HG03097 (cell line): ENCODE measurements at regions not wholly inside any gene's neighbourhood (a gene's known extent, or its start where the extent isn't known, plus 50 kb on each side); places are given as distances from the start of the nearest gene placed in this dataset.

ENCODE experiments used
- ATAC-seq: cut with Tn5 transposase; IDR thresholded peaks from one replicate; pipeline ENCODE4 v1.9.1; 2021; ENCODE audit not compliant: unreplicated experiment, low FRiP score

DNA sequence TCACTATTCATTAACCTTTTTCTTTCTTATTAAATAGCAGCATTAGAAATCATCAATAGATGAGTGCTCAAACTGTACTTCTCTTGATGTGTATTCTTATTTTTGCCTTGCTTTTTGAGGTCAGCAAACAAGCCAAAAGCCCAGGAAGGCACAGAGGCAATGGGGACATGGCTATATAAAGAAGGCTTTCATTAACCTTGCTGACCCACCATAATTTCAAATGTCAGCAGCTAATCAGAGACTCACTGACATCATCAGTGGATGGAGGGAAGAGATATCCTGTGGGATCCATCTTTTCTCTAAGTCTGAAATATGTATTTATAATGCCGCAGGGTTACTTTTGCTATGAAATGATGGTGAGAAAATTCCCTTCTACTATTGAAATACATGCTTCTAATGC is 1162.8 kb upstream of the ACVR2A start:
- ATAC-seq, result no peak

DNA sequence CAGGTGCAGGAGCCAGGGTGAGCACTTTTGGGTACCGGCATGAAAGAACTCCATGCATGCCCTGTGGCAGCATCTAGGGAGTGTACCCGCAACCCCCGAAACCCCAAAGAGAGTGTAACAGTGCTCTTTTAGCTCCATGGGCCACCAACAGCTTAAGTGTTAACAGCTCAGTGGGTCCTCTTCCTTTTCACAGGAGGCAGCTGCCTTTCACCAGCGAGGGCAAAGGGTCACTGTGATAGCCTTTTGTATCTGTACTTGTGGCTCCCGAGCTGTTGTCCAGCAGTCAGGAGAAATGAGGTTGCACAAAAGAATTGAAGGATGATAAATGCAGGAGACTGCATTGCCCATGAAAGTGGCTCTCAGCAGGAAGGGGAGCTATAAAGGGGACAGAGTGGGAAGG is 1166.3 kb upstream of the ACVR2A start:
- no peak for ATAC-seq

DNA sequence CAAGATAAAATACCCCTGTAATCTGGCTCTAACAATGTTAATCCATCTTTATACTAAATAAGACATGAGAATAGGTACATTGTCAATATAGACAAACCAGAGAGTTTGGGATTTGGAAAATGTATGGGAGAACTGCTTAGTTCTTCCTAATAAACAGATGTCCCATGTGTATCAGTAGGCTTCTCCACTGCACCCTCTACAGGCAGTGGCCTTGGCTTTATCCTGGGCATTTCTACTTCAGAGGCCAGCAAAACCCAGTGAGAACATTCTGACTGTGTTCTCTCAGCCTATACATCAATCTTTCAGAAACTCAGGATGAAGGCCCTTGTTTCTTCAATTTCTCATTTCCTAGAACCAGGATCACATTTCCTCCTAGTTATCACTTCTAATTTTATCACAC is 1167.5 kb upstream of the ACVR2A start:
- no peak for ATAC-seq

DNA sequence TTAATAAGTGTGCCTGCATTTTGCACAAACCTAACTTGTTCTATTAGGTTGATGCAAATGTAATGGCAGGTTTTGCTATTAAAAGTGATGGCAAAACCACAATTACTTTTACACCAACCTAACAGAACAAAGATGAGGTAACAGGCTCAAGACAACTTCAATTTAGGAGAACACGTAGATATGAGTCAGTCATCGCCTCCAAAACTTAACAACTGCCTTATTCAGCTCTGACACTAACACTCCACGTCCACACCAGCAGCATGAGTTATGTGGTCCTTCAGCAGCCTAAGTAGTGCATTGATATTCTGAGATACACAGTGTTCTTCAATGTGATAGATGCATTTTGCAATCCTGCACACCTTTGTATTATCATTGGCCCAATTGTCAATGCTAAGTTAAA is 1175.1 kb upstream of the ACVR2A start:
- no peak for ATAC-seq

DNA sequence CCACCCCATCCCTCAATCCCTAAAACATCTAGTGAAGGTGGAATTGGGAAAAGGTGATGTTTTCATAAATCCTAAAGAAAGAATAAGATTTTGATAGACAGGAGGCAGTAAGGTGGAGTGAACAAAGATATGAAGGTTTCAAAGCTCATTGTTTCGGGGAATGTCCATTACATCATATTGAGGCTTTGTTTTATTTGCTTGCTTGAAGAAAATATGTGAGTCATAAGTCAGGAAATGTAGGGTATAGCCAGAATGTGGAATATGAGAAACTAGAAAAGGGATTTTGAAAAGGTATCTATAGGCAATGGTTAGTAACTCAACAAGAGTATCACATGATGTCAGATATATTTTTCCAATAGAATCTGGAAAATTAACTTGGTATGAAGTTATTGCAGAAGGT is 1178.5 kb upstream of the ACVR2A start:
- ATAC-seq, result no peak

DNA sequence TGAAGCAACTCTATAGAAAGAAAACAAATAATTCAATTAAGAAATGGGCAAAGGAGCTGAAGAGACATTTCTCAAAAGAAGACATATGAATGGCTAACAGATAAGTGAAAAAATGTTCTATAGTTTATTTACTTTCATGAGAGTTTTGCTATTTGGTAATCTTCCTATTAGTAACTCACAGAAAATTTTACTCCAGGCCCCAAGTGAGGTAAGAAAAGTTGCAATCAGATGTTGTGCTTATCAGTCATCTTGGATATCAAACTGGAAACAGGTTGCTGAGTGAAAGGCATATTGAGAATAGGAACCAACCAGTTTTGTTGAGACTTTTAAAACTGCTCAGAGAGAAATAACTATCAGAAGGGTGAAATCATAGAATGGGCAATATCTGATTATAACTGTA is 1179.0 kb upstream of the ACVR2A start:
- no peak for ATAC-seq

DNA sequence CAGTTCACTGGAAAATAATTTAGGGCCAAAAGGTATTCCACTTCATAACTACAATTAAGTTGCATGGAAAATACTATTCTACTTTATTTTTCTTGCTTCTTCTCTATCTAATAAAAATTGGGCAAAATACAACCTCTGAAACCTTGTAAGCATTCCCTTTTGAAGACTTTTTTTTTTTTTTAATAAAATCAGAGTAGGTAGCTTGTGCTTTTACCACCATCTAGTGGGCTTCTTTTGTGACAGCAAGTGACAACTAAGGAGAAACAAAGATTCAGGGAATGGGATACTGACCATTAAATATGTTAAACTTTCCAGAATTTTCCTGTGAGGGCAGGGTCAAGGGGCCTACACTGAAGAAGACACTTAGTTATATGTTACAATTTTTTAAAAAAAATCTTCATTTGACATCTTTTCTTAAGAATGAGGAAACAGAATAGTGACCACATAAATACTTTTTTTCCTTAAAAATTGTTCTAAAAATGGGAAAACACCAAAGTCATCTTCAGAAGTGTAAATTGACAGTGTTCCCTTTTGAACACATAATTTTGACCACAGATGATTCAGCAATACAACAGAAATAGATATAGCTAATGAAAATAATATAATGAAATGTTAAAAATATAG is 1183.2 kb upstream of the ACVR2A start:
- no peak for ATAC-seq

DNA sequence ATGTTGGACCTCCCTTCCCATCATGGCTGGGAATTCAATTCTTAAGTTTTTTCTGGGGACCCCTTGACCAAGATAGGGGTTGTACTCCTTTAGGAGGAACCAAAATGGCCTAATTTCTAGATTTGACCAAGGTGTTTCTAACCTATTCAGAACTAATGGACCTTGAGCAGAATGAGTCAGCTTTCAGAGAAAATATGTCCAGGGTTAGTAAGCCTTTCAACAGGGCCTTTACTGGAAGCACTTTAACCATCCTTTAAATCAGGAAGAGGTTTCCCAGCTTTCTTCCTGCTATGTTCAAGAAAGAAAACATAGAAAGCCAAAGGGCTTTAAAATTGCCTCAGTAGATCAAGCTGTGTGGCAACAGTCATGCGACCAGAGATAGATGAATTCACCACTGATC is 1184.9 kb upstream of the ACVR2A start:
- ATAC-seq, result no peak

DNA sequence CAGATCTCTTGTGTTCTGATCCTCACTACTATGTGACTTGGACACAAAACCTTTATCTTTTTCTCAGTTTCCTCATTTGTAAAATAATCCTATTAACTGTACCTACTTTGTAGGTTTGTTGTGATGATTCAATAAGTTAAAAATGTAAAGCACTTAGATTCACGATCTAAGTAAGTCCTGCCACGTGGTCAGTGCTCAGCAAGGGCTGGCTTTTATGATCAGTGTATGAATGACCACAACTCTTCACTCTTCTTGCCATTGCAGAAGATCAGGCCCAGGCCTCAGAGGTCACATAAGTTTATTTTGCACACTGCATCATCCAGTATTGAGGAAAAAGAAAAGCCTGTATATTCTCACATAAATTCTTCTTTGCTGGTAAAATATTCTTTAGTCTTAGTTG is 1192.5 kb upstream of the ACVR2A start:
- no peak for ATAC-seq

DNA sequence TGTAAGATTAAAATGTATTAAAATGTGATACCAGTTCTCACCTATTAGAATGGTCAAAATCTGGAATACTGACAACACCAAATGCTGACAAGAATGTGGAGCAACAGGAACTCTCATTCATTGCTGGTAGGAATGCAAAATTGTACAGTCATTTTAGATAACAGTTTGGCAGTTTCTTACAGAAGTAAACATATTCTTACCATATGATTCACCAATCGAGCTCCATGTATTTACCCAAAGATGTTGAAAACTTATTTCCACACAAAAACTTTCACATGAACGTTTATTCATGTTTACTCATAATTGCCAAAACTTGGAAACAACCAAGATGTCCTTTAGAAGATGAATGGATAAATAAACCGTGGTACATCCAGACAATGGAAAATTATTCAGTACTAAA is 1193.5 kb upstream of the ACVR2A start:
- ATAC-seq, result no peak

DNA sequence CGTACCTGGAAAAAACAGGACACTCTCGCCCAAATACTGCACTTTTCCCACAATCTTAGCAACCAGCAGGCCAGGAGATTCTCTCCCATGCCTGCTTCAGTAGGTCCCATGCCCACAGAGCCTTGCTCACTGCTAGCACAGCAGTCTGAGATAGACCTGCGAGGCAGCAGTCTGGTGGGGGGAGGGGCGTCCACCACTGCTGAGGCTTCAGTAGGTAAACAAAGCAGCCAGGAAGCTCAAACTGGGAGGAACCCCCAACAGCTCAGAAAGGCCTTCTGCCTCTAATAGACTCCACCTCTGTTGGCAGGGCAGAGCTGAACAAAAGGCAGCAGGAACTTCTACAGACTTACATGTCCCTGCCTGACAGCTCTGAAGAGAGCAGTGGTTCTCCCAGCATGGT is 1202.8 kb upstream of the ACVR2A start:
- no peak for ATAC-seq

DNA sequence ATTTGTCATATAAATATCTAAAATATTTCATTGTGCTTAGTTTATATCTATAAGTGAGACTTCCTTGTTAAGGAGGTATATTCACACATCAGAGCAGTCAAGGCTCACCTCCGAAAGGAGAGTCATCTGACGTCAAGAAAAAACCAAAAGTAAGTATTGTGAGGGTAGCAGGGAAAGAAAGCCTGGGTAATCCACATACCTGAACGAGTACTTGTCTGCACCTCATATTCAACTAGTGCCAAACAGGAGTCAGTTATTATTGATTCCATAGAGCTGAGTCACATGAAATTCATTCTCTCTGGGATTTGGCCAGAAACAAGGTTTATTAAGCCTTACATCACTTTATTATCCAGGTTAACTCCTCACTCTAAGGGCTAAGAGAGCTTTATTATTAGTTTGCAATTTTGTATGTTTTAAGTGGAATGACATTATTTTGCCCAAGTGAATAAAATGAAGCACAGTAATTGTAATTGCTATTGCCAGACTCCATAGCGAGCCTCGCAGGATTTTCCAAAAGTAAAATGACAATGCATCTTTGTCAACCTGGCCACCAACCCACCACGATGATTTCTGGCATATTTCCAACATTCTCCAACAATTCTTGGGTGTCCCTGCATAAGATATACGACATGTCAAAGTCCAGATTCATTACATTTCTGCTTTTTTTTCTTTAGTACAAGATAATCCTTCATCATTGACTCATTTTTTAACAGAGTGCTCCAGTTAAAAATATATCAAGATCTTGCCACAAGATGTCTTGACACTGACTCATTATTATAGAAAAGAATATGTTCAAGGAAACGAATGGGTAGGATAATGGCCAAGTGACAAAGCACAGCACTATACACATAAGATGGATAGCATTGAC is 1210.4 kb upstream of the ACVR2A start:
- ATAC-seq, result no peak

DNA sequence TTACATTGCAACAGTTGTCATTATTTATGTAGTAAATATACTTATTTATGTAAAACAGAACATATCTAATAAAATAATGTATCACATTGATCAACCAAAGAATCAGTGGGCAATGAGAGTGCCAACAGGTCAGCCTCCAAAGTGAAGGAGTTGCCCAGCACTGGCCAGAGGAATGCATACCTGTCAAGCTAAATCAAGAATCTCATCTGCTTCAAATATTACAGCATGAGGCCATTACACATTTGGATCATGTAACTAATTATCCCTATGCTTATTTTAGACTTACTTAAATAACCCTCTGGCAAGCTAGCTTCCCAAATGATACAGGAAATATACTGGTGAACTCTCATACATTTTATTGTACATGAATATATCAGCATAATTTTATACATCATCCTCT is 1211.7 kb upstream of the ACVR2A start:
- ATAC-seq, result no peak

DNA sequence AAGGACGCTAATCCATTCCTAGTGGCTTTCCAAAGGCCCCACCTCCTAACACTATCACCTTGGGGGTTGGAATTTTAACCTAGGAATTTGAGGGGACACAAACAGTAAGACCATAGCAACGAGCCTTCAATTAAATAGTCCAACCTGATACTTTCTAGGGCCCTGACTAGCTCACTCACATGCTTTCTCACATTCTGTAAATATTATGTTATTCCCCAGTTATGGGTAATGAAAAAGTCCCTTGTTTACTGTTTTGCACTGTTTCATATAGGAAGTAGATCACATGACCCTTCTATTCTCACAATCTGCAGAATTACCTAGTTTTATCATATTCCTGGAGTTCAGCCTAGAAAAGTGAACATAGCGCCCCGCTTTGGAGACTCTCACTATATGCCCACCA is 1212.1 kb upstream of the ACVR2A start:
- ATAC-seq, result no peak

DNA sequence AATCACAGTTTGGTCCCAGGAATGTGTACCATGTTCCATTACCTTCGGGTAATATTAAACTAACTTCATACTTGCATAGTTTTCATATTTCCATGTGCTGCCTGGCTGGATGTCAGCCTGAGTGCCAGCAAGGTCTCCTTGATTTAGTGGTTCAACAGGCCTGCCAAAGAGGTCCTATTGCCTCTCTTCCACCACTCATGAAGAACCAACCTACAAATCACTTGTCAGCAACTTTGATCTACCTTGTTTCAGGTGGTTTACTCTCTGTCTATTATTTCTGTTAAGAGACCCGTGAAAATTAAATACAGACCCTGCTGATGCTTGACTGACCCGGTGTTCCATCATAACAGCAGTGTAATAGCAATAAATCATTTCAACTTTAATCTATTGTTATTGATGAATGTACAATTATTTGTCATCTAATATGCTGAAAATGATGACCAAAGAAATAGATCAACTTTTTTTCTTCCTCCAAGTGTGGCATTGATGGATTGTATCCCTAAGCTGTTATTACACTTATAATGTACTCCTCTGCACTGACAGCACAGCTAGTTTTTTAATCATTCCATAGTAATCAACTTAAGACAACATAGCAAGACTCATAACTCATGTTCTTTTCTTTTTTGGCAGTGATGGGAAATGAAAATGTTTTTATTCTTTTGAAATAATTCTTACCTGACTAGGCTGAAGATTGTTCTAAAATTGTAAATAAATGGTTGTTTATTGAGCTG is 1220.2 kb upstream of the ACVR2A start:
- ATAC-seq, result no peak

DNA sequence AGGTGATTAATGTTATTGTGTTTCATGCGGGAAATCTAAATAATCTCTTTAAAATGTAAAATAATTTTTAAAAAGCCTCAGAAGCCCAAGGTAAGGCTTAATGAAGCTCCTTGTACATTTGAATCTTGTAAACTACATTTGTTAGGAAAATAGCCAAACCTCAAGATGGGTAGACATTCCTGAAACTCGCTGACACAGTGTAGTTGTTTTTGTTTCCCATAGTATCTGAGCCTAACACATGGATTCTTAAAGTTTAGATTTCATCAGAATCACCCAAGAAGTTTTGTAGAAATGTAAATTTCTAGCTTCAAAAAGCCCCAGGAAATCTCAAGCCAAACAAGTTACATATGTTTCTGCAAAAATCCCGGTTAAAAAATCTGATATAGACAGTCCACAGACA is 1221.1 kb upstream of the ACVR2A start:
- ATAC-seq, result no peak

DNA sequence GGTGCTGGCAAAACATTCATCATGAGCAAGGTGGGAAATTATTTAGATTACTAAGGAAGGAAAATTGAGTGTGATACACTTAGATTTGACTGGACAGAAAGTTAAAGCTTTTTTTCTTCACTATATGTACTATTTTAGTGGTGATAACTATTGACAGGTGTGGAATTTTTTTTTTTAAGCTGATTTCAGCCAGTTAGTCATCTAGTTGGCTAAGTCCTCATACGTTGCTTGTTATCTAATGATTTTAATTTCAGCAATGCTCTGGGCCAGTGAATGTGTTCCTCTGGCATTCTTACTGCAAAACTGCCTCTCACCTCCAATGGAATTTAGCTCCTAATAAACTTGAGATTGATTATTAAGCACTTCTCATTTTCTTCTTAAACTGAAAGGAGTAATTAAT is 1223.2 kb upstream of the ACVR2A start:
- ATAC-seq, result no peak

DNA sequence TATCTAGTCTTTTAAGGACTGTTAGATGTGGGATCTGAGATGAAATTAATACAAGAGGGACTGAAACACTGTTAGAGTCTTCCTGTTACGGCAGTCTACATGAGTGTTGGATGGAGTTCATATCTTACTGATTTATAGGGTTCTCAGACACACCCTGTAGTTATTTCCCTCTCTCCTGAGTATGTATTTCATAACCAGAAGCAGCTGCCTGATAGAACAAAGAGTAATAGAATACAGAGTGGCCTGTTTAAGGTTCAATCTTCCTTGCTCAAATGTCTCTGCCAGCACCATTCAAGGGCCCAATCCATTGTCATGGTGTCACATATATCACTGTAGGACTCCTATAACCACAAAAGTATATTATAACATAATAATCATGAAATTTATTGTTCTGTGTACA is 1229.1 kb upstream of the ACVR2A start:
- no peak for ATAC-seq

DNA sequence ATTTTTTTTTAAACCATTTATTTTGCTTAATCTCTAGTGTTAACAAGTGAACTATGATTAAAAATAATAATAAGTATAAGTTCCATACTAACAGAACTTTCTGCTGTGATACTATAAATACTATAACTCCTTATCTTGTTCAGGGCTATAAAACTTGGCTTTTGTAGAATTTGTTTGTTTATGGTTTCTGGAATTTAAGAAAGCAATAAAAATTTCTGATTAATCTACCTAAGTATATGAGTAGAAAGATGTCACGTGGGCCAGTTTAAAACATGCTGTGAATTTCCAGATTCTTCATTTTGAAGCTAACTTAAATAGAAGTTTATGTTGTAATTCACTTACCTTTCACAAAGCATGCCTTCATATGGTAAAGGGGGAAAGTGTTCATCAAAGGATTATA is 1236.3 kb upstream of the ACVR2A start:
- no peak for ATAC-seq

DNA sequence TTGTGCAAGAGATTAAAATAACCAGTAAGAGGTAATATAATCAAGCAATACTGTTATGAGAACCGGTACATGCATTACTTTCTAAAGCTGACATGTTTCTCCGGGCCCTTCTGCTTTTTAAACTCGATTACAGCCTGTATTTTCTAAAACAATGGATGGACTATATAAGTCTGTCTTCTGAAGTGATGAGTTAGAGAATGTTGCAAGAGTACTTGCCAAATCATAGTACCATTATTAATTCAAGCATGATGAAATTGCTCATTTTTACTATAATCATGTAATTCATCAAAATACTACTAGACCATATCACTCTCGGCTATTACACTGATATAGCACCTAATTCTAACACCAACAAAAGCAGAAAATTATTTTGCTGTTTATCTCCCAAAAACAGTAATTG is 1240.3 kb upstream of the ACVR2A start:
- no peak for ATAC-seq

DNA sequence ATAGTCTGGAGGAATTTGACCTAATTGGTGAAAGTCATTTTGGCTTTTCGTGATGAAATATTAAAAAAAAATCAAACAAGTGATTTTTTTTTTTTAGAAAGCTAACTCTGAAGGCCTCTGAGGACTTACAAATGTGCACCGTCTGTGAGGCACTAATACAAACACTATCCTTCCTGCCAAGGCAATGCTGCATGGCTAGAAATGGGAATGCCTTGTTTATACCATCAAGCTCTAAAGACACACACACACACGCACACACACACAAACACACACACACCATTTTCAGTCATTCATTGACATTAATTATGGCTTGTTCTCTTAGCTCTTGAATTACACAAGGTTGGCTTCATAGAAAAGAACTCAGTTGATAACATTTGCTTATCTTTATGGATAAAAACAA is 1242.0 kb upstream of the ACVR2A start:
- ATAC-seq, result no peak

DNA sequence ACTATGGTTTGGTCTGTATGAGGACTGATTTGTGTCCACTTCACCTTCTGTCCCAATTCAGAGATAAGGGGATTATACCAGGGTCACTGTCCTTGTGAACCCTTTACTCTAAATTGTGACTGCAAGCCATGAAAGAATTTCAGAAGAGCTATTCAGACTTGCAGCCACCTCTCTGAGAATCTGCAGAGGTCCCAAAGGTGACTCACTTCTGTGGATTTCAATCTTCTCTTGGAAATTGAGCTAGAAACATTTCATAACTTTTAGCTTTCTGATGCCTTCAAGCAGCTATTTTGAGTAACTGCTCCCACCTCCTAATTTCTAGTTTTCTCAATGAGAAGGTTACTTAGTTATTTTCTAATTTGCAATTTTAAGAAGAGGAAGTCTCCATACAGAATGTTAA is 1242.4 kb upstream of the ACVR2A start:
- no peak for ATAC-seq
